HepG2 (cell line): ENCODE measurements at regions not wholly inside any gene's neighbourhood (a gene's known extent, or its start where the extent isn't known, plus 50 kb on each side); places are given as distances from the start of the nearest gene placed in this dataset.

ENCODE experiments used
- ATAC-seq: fragments of 200-7000 bp; cut with Tn5 transposase; 3 replicates; pipeline ENCODE4 v1.9.1; 2020; ENCODE audit warnings: mild to moderate bottlenecking, moderate library complexity
- BruUV-seq: library from RNA; stranded (reverse); fragments of 400-500 nt; replicated peaks from 2 replicates; lab custom pipeline; 2021; lab: Mats Ljungman, UMichigan
- CTCF ChIA-PET: fragments of 300-600 bp; formaldehyde crosslinking; extraction: SDS; loops from one replicate; lab custom pipeline; 2021; ENCODE audit warnings: low total read pairs, inconsistent platforms, low intra/inter-chr PET ratio; lab: Yijun Ruan, JAX
- POLR2A ChIA-PET: fragments of 350-600 bp; sonication (Branson Sonifier 250); formaldehyde crosslinking; loops from one replicate; lab custom pipeline; 2020; ENCODE audit warnings: antibody characterized with exemption, inconsistent platforms; lab: Yijun Ruan, JAX
- DNase-seq: peaks from one replicate; pipeline ENCODE4 v3.0.0-alpha.2; 2015; ENCODE audit warnings: low spot score
- FAIRE-seq: peaks from 3 replicates; lab custom pipeline; 2011; peaks lifted over from hg19 to GRCh38; lab: Jason Lieb, UNC
- H2AFZ ChIP-seq: one replicate; pipeline ENCODE4 v1.6.1; 2011; ENCODE audit warnings: low read length, inconsistent platforms
- H3K27ac ChIP-seq: fragments of 300-600 bp; 3 replicates; pipeline ENCODE4 v1.8.0; 2011; ENCODE audit warnings: mixed run types, mild to moderate bottlenecking, mixed read lengths, low read length, inconsistent platforms; ENCODE audit not compliant: insufficient read depth; ENCODE audit errors: extremely low read length
- H3K27me3 ChIP-seq, 2 experiments: fragments of 200-600 bp in 1 of 2; 2 replicates in 1 of 2; 3 replicates in 1 of 2; pipeline versions ENCODE4 v1.6.0 to v1.8.0; 2011; ENCODE audit warnings: low read length in 2 of 2, mild to moderate bottlenecking in 2 of 2, moderate library complexity in 2 of 2, inconsistent platforms in 1 of 2; ENCODE audit not compliant: insufficient read depth in 2 of 2, control insufficient read depth in 1 of 2
- H3K36me3 ChIP-seq, 2 experiments: fragments of 200-600 bp in 1 of 2; replicated peaks in 1 of 2; 2 replicates in 1 of 2; 3 replicates in 1 of 2; pipeline versions ENCODE4 v1.5.1 to v1.8.0; 2011; ENCODE audit warnings: low read length in 2 of 2, inconsistent platforms in 1 of 2; ENCODE audit not compliant: insufficient read depth in 2 of 2, control insufficient read depth in 1 of 2
- H3K4me1 ChIP-seq: 2 replicates; pipeline ENCODE4 v1.5.1; 2012; ENCODE audit warnings: low read length, inconsistent platforms; ENCODE audit not compliant: insufficient read depth
- H3K4me2 ChIP-seq: 2 replicates; pipeline ENCODE4 v1.6.0; 2011; ENCODE audit warnings: low read depth, low read length, inconsistent platforms
- H3K4me3 ChIP-seq, 3 experiments: fragments of 200-600 bp in 1 of 3; sonication (generic), shearing (Covaris generic) in 1 of 3; replicated peaks in 1 of 3; 2 replicates each; pipeline ENCODE4 v1.5.1; 2011 to 2016; ENCODE audit warnings: low read length in 3 of 3, inconsistent platforms in 2 of 3, low read depth in 2 of 3, mild to moderate bottlenecking in 2 of 3, control low read depth in 1 of 3, mixed read lengths in 1 of 3; ENCODE audit not compliant: insufficient read depth in 1 of 3
- H3K79me2 ChIP-seq: one replicate; pipeline ENCODE4 v1.6.1; 2011; ENCODE audit warnings: low read length, inconsistent platforms; ENCODE audit not compliant: insufficient read depth
- H3K9ac ChIP-seq: 2 replicates; pipeline ENCODE4 v1.6.0; 2011; ENCODE audit warnings: mild to moderate bottlenecking, low read depth, low read length, inconsistent platforms; ENCODE audit not compliant: insufficient read depth
- H3K9me3 ChIP-seq: 2 replicates; pipeline ENCODE4 v1.5.1; 2012; ENCODE audit warnings: mild to moderate bottlenecking, low read length
- H4K20me1 ChIP-seq: 2 replicates; pipeline ENCODE4 v1.6.0; 2011; ENCODE audit warnings: inconsistent platforms, mild to moderate bottlenecking, low read length, moderate library complexity; ENCODE audit not compliant: insufficient read depth
- CHD2 ChIP-seq: IDR thresholded peaks from 2 replicates; pipeline ENCODE4 v1.6.1; 2011; ENCODE audit warnings: low read depth, low read length, improper control_type of control experiment
- HNF4A ChIP-seq: sonication (generic); formaldehyde crosslinking; IDR thresholded peaks from 2 replicates; pipeline ENCODE4 v1.4.0; 2020; ENCODE audit warnings: missing genetic modification reagents
- RBM39 ChIP-seq: fragments of 200-400 bp; formaldehyde crosslinking; IDR thresholded peaks from one replicate; pipeline ENCODE4 v1.6.1; 2018; ENCODE audit warnings: antibody characterized with exemption, mild to moderate bottlenecking, low read depth, low read length; ENCODE audit not compliant: poor library complexity, severe bottlenecking
- ZNF296 ChIP-seq: sonication (generic); formaldehyde crosslinking; conservative IDR thresholded peaks from 2 replicates; pipeline ENCODE4 v1.5.0; 2020; ENCODE audit warnings: mild to moderate bottlenecking, missing genetic modification reagents
- ZNF33A ChIP-seq: sonication (generic); formaldehyde crosslinking; IDR thresholded peaks from 2 replicates; pipeline ENCODE4 v1.5.1; 2020; ENCODE audit warnings: missing genetic modification reagents, mild to moderate bottlenecking, moderate library complexity, borderline replicate concordance
- ZNF382 ChIP-seq: sonication (generic); formaldehyde crosslinking; IDR thresholded peaks from 2 replicates; pipeline ENCODE4 v1.5.0; 2020; ENCODE audit warnings: missing genetic modification reagents, mild to moderate bottlenecking, borderline replicate concordance
- ZNF616 ChIP-seq: sonication (generic); formaldehyde crosslinking; IDR thresholded peaks from 2 replicates; pipeline ENCODE4 v1.5.0; 2020; ENCODE audit warnings: low read depth, mild to moderate bottlenecking, missing genetic modification reagents
- WGBS: methylation state at CpG from one replicate; pipeline ENCODE4 v1.1.6; 2017; ENCODE audit warnings: low lambda C conversion rate; 5-methylcytosine and 5-hydroxymethylcytosine counted together
- in situ Hi-C: cut with HindIII; loops from 2 replicates; pipeline ENCODE4 v1.10.0; 2017; ENCODE audit warnings: low pct_unique_long_range_greater_than_20kb; ENCODE audit not compliant: extremely low pct_ligation_motif_present
- intact Hi-C: fragments of 100-400 bp; cut with micrococcal nuclease; formaldehyde crosslinking; loops from one replicate; pipeline ENCODE4 v1.10.0; 2022; ENCODE audit not compliant: unreplicated experiment
- TF ChIP-seq, protein P1 (sequence below): sonication (generic); formaldehyde crosslinking; IDR thresholded peaks from 2 replicates; pipeline ENCODE4 v1.4.0; 2020; ENCODE audit warnings: mild to moderate bottlenecking, missing genetic modification reagents

DNA sequence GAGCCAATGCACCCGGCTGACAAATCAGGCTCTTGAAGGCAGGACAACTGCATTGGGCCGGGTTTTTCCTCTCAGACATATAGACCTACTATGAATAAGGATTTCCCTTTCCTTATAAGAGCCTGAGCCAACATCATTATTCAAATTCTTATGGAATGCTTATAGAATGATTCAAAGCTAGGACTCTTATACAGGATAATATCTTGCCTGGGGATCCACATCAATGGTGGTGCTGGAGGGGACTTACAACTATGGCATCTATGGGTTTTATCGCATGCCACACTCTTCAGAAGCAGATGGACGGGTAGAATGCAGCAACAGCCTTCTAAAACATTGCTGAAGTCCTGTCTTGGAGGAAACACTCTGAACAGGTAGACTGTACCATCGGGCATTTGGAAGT, 296.8 kb upstream of the KYNU start:
- no peak overlapping the region for H3K9ac ChIP-seq
- ATAC-seq (no peak), DNase-seq (no peak), FAIRE-seq (no peak)
- 15% methylated on average over 5 of the region's 5 CpGs for WGBS
- no TSS peak for BruUV-seq
- intact Hi-C loops (no loop called here), in situ Hi-C loops (no loop called here)
- no peaks in the 10 kb centered on the region for H3K9me3 ChIP-seq
- H2AFZ ChIP-seq = no peak overlapping the region
- H3K4me2 ChIP-seq = no peak overlapping the region
- ChIA-PET CTCF (no interaction called here), POLR2A (no interaction called here)
- no peaks in the 10 kb centered on the region for H4K20me1 ChIP-seq
- no peaks in the 10 kb centered on the region for H3K79me2 ChIP-seq
- H3K4me3 ChIP-seq = no peak overlapping the region
- no peak overlapping the region for H3K27ac ChIP-seq
- H3K27me3 ChIP-seq = no peaks in the 10 kb centered on the region
- H3K36me3 ChIP-seq = no peaks in the 10 kb centered on the region
- no peak for TF ChIP-seq CHD2
- no peak for TF ChIP-seq HNF4A (CRISPR knock-in tag)
- H3K4me1 ChIP-seq = no peaks in the 10 kb centered on the region

- CTCF ChIA-PET = no interaction called here
- WGBS = 0% methylated on average over 1 of the region's 1 CpG
- Histone ChIP-seq H3K4me1 (no peaks in the 10 kb centered on the region), H3K9me3 (no peaks in the 10 kb centered on the region), H3K4me3 (no peak overlapping the region), H2AFZ (no peak overlapping the region), H3K9ac (no peak overlapping the region), H3K79me2 (no peaks in the 10 kb centered on the region), H3K4me2 (no peak overlapping the region), H4K20me1 (no peaks in the 10 kb centered on the region)
- intact Hi-C loops = no loop called here
- FAIRE-seq (no peak), DNase-seq (no peak), ATAC-seq (no peak)
- BruUV-seq = no TSS peak
- in situ Hi-C loops = no loop called here
- TF ChIP-seq ZNF616 (CRISPR knock-in tag) (no peak), ZNF296 (no peak), ZNF382 (CRISPR knock-in tag) (no peak), RBM39 (no peak), ZNF33A (CRISPR knock-in tag) (no peak)
- TF ChIP-seq, protein P1, sequence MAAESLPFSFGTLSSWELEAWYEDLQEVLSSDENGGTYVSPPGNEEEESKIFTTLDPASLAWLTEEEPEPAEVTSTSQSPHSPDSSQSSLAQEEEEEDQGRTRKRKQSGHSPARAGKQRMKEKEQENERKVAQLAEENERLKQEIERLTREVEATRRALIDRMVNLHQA (CRISPR knock-in tag) = no peak
- TF ChIP-seq, all 625 proteins: peak for 0
- H3K27ac ChIP-seq = no peak overlapping the region
- no peaks in the 10 kb centered on the region for H3K27me3 ChIP-seq
- POLR2A ChIA-PET = no interaction called here
- no peaks in the 10 kb centered on the region for H3K36me3 ChIP-seq
These were observed 301.9 kb upstream of the KYNU start for GRCh38 chr2:142575561-142575960.
